HEK293 (cell line): ENCODE measurements at regions not wholly inside any gene's neighbourhood (a gene's known extent, or its start where the extent isn't known, plus 50 kb on each side); places are given as distances from the start of the nearest gene placed in this dataset.

Source experiments
- CTCF ChIA-PET: fragments of 350-600 bp; formaldehyde crosslinking; extraction: SDS; loops from one replicate; lab custom pipeline; 2021; ENCODE audit warnings: antibody characterized with exemption; lab: Yijun Ruan, JAX
- POLR2A ChIA-PET: fragments of 300-600 bp; formaldehyde crosslinking; extraction: SDS; loops from one replicate; lab custom pipeline; 2020; ENCODE audit warnings: antibody characterized with exemption, inconsistent platforms; lab: Yijun Ruan, JAX
- H3K27ac ChIP-seq: fragments of 200-500 bp; sonication (Bioruptor generic); 2 replicates; pipeline ENCODE4 v1.5.1; 2014; ENCODE audit warnings: low read depth, low read length, control low read depth, inconsistent platforms; ENCODE audit errors: extremely low read depth
- H3K36me3 ChIP-seq, 2 experiments: fragments of 200-500 bp in 1 of 2; sonication (Bioruptor generic) in 1 of 2; 1 replicate in 1 of 2; 2 replicates in 1 of 2; pipeline ENCODE4 v1.5.1; 2014 to 2017; ENCODE audit warnings: inconsistent platforms in 2 of 2, low read length in 2 of 2; ENCODE audit not compliant: control insufficient read depth in 2 of 2, insufficient read depth in 1 of 2
- H3K4me1 ChIP-seq: fragments of 200-500 bp; sonication (Bioruptor generic); 2 replicates; pipeline ENCODE4 v1.5.1; 2014; ENCODE audit warnings: mild to moderate bottlenecking, low read length, inconsistent platforms; ENCODE audit not compliant: control insufficient read depth, insufficient read depth
- H3K4me3 ChIP-seq: 2 replicates; pipeline ENCODE4 v1.5.1; 2011; ENCODE audit warnings: low read depth, mild to moderate bottlenecking, control low read depth, low read length, moderate library complexity
- H3K9me3 ChIP-seq: fragments of 200-500 bp; sonication (Bioruptor generic); 2 replicates; pipeline ENCODE4 v1.5.1; 2014; ENCODE audit warnings: low read depth, low read length, inconsistent platforms; ENCODE audit not compliant: control insufficient read depth, insufficient read depth
- KLF9 ChIP-seq: fragments of 450-650 bp; formaldehyde crosslinking; IDR thresholded peaks from 2 replicates; pipeline ENCODE4 v1.5.1; 2016; ENCODE audit warnings: missing biosample characterization, missing genetic modification characterization, low read depth
- REPIN1 ChIP-seq: fragments of 450-650 bp; formaldehyde crosslinking; IDR thresholded peaks from 2 replicates; pipeline ENCODE4 v1.5.1; 2017; ENCODE audit warnings: missing biosample characterization, missing genetic modification characterization, low read depth
- TCF7L2 ChIP-seq: IDR thresholded peaks from 2 replicates; pipeline ENCODE4 v1.6.1; 2011; ENCODE audit warnings: low read depth, mild to moderate bottlenecking, inconsistent platforms, low read length, moderate library complexity, borderline replicate concordance
- YY1 ChIP-seq: fragments of 450-650 bp; formaldehyde crosslinking; IDR thresholded peaks from 2 replicates; pipeline ENCODE4 v1.5.1; 2018; ENCODE audit warnings: missing biosample characterization, missing genetic modification characterization
- YY2 ChIP-seq: fragments of 450-650 bp; formaldehyde crosslinking; IDR thresholded peaks from 2 replicates; pipeline ENCODE4 v1.5.1; 2016; ENCODE audit warnings: missing biosample characterization, missing genetic modification characterization
- ZFP37 ChIP-seq: fragments of 450-650 bp; formaldehyde crosslinking; IDR thresholded peaks from 2 replicates; pipeline ENCODE4 v1.5.1; 2016; ENCODE audit warnings: missing biosample characterization, missing genetic modification characterization
- ZNF174 ChIP-seq: fragments of 450-650 bp; formaldehyde crosslinking; IDR thresholded peaks from 2 replicates; pipeline ENCODE4 v1.5.0; 2017; ENCODE audit warnings: missing biosample characterization, mild to moderate bottlenecking, missing genetic modification characterization
- ZNF211 ChIP-seq: fragments of 450-650 bp; formaldehyde crosslinking; IDR thresholded peaks from 2 replicates; pipeline ENCODE4 v1.5.1; 2016; ENCODE audit warnings: low read depth, missing biosample characterization, missing genetic modification characterization
- ZNF266 ChIP-seq: fragments of 450-650 bp; formaldehyde crosslinking; IDR thresholded peaks from 2 replicates; pipeline ENCODE4 v1.5.1; 2016; ENCODE audit warnings: missing biosample characterization, missing genetic modification characterization, low read depth
- ZNF302 ChIP-seq: fragments of 450-650 bp; formaldehyde crosslinking; IDR thresholded peaks from 2 replicates; pipeline ENCODE4 v1.5.1; 2016; ENCODE audit warnings: missing biosample characterization, missing genetic modification characterization, low read depth
- ZNF341 ChIP-seq: fragments of 450-650 bp; formaldehyde crosslinking; IDR thresholded peaks from 2 replicates; pipeline ENCODE4; 2016; ENCODE audit warnings: low read depth, missing biosample characterization, missing genetic modification characterization
- ZNF423 ChIP-seq: fragments of 450-650 bp; formaldehyde crosslinking; IDR thresholded peaks from 2 replicates; pipeline ENCODE4 v1.5.1; 2016; ENCODE audit warnings: missing biosample characterization, missing genetic modification characterization
- ZNF514 ChIP-seq: fragments of 450-650 bp; formaldehyde crosslinking; IDR thresholded peaks from 2 replicates; pipeline ENCODE4 v1.5.1; 2016; ENCODE audit warnings: missing biosample characterization, missing genetic modification characterization
- ZNF549 ChIP-seq: fragments of 450-650 bp; IDR thresholded peaks from 2 replicates; pipeline ENCODE4 v1.5.1; 2018; ENCODE audit warnings: missing biosample characterization, missing genetic modification characterization, mild to moderate bottlenecking, inconsistent platforms, moderate library complexity
- ZNF596 ChIP-seq: fragments of 450-650 bp; IDR thresholded peaks from 2 replicates; pipeline ENCODE4 v1.5.0; 2018; ENCODE audit warnings: missing biosample characterization, mild to moderate bottlenecking, missing genetic modification characterization, moderate library complexity
- ZNF626 ChIP-seq: fragments of 450-650 bp; sonication (Bioruptor Pico); formaldehyde crosslinking; IDR thresholded peaks from 2 replicates; pipeline ENCODE4 v1.5.1; 2018; ENCODE audit warnings: missing biosample characterization, missing genetic modification characterization, inconsistent platforms
- ZNF658 ChIP-seq: fragments of 450-650 bp; formaldehyde crosslinking; IDR thresholded peaks from 2 replicates; pipeline ENCODE4; 2016; ENCODE audit warnings: missing biosample characterization, missing genetic modification characterization
- ZNF777 ChIP-seq: fragments of 450-650 bp; formaldehyde crosslinking; IDR thresholded peaks from 2 replicates; pipeline ENCODE4 v1.5.1; 2017; ENCODE audit warnings: missing biosample characterization, missing genetic modification characterization, borderline replicate concordance
- ZNF791 ChIP-seq: fragments of 450-650 bp; formaldehyde crosslinking; IDR thresholded peaks from 2 replicates; pipeline ENCODE4 v1.5.1; 2016; ENCODE audit warnings: missing biosample characterization, missing genetic modification characterization
- TF ChIP-seq, protein P1 (sequence below): fragments of 450-650 bp; formaldehyde crosslinking; IDR thresholded peaks from 2 replicates; pipeline ENCODE4 v1.5.1; 2017; ENCODE audit warnings: missing biosample characterization, missing genetic modification characterization
- TF ChIP-seq, protein P2 (sequence below): fragments of 450-650 bp; formaldehyde crosslinking; IDR thresholded peaks from 2 replicates; pipeline ENCODE4 v1.5.1; 2016; ENCODE audit warnings: missing biosample characterization, missing genetic modification characterization
- TF ChIP-seq, protein P3 (sequence below): fragments of 450-650 bp; formaldehyde crosslinking; IDR thresholded peaks from 2 replicates; pipeline ENCODE4 v1.5.1; 2016; ENCODE audit warnings: missing biosample characterization, missing genetic modification characterization, low read depth
- TF ChIP-seq, protein P4 (sequence below): fragments of 450-650 bp; formaldehyde crosslinking; IDR thresholded peaks from 2 replicates; pipeline ENCODE4 v1.5.1; 2016; ENCODE audit warnings: missing biosample characterization, missing genetic modification characterization
- TF ChIP-seq, protein P5 (sequence below): fragments of 450-650 bp; IDR thresholded peaks from 2 replicates; pipeline ENCODE4 v1.5.1; 2018; ENCODE audit warnings: missing biosample characterization, mild to moderate bottlenecking, missing genetic modification characterization

DNA sequence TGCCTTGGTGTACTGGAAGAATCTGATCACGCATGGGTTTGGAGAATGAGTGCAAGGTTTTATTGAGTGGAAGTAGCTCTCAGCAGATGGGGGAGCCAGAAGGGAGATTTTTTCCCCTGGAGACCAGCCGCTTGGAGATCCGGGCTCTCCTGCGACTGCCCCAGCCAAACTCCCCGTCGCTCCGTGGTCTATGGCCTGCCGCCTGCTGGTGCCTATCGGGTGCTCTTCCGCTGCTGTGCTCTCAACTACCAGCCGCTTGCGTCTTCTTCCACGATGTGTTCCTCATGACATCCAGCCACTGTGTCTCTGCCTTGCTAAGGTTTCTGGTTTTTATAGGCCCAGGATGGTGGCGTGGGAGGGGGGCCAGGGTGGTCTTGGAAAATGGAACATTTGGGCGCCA is 145.6 kb upstream of the UBASH3B start:
- H3K4me1 ChIP-seq: no peaks in the 10 kb centered on the region
- H3K36me3 ChIP-seq: no peaks in the 10 kb centered on the region
- H3K4me3 ChIP-seq: no peak overlapping the region
- no peaks in the 10 kb centered on the region for H3K9me3 ChIP-seq
- POLR2A ChIA-PET: no interaction called here
- no peak overlapping the region for H3K27ac ChIP-seq
- TF ChIP-seq, protein P1, sequence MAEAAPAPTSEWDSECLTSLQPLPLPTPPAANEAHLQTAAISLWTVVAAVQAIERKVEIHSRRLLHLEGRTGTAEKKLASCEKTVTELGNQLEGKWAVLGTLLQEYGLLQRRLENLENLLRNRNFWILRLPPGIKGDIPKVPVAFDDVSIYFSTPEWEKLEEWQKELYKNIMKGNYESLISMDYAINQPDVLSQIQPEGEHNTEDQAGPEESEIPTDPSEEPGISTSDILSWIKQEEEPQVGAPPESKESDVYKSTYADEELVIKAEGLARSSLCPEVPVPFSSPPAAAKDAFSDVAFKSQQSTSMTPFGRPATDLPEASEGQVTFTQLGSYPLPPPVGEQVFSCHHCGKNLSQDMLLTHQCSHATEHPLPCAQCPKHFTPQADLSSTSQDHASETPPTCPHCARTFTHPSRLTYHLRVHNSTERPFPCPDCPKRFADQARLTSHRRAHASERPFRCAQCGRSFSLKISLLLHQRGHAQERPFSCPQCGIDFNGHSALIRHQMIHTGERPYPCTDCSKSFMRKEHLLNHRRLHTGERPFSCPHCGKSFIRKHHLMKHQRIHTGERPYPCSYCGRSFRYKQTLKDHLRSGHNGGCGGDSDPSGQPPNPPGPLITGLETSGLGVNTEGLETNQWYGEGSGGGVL (tag by site-specific recombination): no peak
- TF ChIP-seq ZNF514 (tag by site-specific recombination) (no peak), ZNF302 (tag by site-specific recombination) (no peak), ZNF658 (no peak), YY2 (no peak), ZNF423 (tag by site-specific recombination) (no peak), KLF9 (tag by site-specific recombination) (no peak)
- TF ChIP-seq, all 188 proteins: peak for 0
- CTCF ChIA-PET: interaction anchor here (0.6 kb wide), 1 partner anchor 272 kb away, joined by 3 read pairs; no protein-coding TSS in a partner anchor

DNA sequence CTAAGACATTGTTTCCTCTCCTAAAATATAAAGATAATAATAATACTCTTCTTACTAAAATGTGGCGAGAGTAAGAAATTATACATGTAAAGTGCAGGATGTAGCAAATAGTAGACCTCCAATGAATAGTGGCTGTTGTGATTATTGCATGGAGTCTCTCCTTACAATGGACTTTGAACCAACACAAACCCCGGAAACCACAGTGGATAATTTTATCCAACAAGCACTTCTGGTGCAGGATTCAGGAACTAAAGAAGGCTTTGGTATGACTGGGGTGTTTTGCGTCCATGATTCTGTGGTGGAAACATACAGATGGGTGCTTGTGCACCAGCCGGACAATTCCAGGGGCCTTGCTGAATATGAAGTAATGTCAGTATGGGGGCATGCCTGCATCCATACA is 146.4 kb upstream of the UBASH3B start:
- POLR2A ChIA-PET: no interaction called here
- CTCF ChIA-PET: interaction anchor here (0.5 to 1.1 kb wide), 2 partner anchors 99 to 853 kb away, joined by 3 read pairs; no protein-coding TSS in a partner anchor
- H3K4me3 ChIP-seq: no peak overlapping the region

More for the DNA sequence above, 146.4 kb upstream of the UBASH3B start:
- no peaks in the 10 kb centered on the region for H3K36me3 ChIP-seq
- TF ChIP-seq, protein P2, sequence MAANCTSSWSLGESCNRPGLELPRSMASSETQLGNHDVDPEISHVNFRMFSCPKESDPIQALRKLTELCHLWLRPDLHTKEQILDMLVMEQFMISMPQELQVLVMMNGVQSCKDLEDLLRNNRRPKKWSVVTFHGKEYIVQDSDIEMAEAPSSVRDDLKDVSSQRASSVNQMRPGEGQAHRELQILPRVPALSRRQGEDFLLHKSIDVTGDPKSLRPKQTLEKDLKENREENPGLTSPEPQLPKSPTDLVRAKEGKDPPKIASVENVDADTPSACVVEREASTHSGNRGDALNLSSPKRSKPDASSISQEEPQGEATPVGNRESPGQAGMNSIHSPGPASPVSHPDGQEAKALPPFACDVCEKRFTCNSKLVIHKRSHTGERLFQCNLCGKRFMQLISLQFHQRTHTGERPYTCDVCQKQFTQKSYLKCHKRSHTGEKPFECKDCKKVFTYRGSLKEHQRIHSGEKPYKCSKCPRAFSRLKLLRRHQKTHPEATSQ (tag by site-specific recombination): no peak
- no peak for TF ChIP-seq ZNF341 (tag by site-specific recombination)
- TF ChIP-seq ZNF266 (tag by site-specific recombination): no peak
- no peak for TF ChIP-seq ZFP37
- TF ChIP-seq ZNF791 (tag by site-specific recombination): no peak
- TF ChIP-seq ZNF777 (tag by site-specific recombination): no peak
- TF ChIP-seq, protein P3, sequence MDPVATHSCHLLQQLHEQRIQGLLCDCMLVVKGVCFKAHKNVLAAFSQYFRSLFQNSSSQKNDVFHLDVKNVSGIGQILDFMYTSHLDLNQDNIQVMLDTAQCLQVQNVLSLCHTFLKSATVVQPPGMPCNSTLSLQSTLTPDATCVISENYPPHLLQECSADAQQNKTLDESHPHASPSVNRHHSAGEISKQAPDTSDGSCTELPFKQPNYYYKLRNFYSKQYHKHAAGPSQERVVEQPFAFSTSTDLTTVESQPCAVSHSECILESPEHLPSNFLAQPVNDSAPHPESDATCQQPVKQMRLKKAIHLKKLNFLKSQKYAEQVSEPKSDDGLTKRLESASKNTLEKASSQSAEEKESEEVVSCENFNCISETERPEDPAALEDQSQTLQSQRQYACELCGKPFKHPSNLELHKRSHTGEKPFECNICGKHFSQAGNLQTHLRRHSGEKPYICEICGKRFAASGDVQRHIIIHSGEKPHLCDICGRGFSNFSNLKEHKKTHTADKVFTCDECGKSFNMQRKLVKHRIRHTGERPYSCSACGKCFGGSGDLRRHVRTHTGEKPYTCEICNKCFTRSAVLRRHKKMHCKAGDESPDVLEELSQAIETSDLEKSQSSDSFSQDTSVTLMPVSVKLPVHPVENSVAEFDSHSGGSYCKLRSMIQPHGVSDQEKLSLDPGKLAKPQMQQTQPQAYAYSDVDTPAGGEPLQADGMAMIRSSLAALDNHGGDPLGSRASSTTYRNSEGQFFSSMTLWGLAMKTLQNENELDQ: no peak
- TF ChIP-seq, protein P4, sequence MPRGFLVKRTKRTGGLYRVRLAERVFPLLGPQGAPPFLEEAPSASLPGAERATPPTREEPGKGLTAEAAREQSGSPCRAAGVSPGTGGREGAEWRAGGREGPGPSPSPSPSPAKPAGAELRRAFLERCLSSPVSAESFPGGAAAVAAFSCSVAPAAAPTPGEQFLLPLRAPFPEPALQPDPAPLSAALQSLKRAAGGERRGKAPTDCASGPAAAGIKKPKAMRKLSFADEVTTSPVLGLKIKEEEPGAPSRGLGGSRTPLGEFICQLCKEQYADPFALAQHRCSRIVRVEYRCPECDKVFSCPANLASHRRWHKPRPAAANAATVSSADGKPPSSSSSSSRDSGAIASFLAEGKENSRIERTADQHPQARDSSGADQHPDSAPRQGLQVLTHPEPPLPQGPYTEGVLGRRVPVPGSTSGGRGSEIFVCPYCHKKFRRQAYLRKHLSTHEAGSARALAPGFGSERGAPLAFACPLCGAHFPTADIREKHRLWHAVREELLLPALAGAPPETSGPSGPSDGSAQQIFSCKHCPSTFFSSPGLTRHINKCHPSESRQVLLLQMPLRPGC (tag by site-specific recombination): no peak
- no peak for TF ChIP-seq ZNF596 (tag by site-specific recombination)
- TF ChIP-seq ZNF626 (tag by site-specific recombination): no peak
- no peak for TF ChIP-seq ZNF549 (tag by site-specific recombination)
- no peak for TF ChIP-seq ZNF174 (tag by site-specific recombination)
- TF ChIP-seq REPIN1 (tag by site-specific recombination): no peak
- TF ChIP-seq, protein P5, sequence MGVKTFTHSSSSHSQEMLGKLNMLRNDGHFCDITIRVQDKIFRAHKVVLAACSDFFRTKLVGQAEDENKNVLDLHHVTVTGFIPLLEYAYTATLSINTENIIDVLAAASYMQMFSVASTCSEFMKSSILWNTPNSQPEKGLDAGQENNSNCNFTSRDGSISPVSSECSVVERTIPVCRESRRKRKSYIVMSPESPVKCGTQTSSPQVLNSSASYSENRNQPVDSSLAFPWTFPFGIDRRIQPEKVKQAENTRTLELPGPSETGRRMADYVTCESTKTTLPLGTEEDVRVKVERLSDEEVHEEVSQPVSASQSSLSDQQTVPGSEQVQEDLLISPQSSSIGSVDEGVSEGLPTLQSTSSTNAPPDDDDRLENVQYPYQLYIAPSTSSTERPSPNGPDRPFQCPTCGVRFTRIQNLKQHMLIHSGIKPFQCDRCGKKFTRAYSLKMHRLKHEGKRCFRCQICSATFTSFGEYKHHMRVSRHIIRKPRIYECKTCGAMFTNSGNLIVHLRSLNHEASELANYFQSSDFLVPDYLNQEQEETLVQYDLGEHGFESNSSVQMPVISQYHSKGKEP (tag by site-specific recombination): no peak
- no peak for TF ChIP-seq TCF7L2
- no peak for TF ChIP-seq ZNF211 (tag by site-specific recombination)
- no peak for TF ChIP-seq YY1 (tag by site-specific recombination)
- no peaks in the 10 kb centered on the region for H3K9me3 ChIP-seq
- H3K27ac ChIP-seq: no peak overlapping the region
- H3K4me1 ChIP-seq: no peaks in the 10 kb centered on the region
